ENCODE measurements at regions not wholly inside any gene's neighbourhood (a gene's known extent, or its start where the extent isn't known, plus 50 kb on each side); places are given as distances from the start of the nearest gene placed in this dataset.

GRCh38 chr16:86293906-86294305 lies 216.4 kb upstream of the FOXF1 start:
- TF ChIP-seq, protein P1, sequence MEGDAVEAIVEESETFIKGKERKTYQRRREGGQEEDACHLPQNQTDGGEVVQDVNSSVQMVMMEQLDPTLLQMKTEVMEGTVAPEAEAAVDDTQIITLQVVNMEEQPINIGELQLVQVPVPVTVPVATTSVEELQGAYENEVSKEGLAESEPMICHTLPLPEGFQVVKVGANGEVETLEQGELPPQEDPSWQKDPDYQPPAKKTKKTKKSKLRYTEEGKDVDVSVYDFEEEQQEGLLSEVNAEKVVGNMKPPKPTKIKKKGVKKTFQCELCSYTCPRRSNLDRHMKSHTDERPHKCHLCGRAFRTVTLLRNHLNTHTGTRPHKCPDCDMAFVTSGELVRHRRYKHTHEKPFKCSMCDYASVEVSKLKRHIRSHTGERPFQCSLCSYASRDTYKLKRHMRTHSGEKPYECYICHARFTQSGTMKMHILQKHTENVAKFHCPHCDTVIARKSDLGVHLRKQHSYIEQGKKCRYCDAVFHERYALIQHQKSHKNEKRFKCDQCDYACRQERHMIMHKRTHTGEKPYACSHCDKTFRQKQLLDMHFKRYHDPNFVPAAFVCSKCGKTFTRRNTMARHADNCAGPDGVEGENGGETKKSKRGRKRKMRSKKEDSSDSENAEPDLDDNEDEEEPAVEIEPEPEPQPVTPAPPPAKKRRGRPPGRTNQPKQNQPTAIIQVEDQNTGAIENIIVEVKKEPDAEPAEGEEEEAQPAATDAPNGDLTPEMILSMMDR (IDR thresholded peaks at IDR 0.05): no peak
- TF ChIP-seq POLR2A (IDR thresholded peaks at IDR 0.05): no peak

All from lower leg skin (tissue), 3 donors.